HG02759 (cell line): ENCODE measurements at regions not wholly inside any gene's neighbourhood (a gene's known extent, or its start where the extent isn't known, plus 50 kb on each side); places are given as distances from the start of the nearest gene placed in this dataset.

Experiments
- ATAC-seq: cut with Tn5 transposase; IDR thresholded peaks from one replicate; pipeline ENCODE4 v1.9.1; 2021; ENCODE audit warnings: mild to moderate bottlenecking, moderate library complexity; ENCODE audit not compliant: unreplicated experiment

- ATAC-seq: no peak
These were observed 247.0 kb downstream of the CHD9NB start for GRCh38 chr16:52805559-52806168.

- ATAC-seq: no peak
These were observed 252.3 kb downstream of the CHD9NB start for GRCh38 chr16:52800432-52800831.

- ATAC-seq: no peak
These were observed 252.2 kb upstream of the TOX3 start for GRCh38 chr16:52799149-52799548.

DNA sequence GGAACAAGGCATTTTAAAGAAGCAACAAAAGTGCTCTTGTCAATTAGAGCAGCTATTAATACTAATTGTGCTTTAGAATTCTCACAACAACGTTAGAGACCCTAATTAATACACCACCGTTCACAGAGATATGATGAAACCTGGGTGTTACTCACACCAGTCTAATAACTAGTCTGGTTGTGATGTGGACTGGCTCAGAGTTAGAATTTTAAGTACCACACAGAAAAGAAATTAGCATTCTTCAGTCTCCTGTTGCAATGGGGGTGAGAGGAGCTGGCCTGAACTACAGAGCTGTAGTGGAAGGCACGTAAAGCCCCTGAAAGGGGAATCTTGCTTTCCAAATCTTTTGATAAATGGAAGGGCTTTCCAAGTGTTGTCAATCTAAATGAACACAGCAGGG is 240.8 kb upstream of the TOX3 start:
- ATAC-seq: no peak

GRCh38 chr16:52786091-52786490 is 239.1 kb upstream of the TOX3 start:
- ATAC-seq: no peak

DNA sequence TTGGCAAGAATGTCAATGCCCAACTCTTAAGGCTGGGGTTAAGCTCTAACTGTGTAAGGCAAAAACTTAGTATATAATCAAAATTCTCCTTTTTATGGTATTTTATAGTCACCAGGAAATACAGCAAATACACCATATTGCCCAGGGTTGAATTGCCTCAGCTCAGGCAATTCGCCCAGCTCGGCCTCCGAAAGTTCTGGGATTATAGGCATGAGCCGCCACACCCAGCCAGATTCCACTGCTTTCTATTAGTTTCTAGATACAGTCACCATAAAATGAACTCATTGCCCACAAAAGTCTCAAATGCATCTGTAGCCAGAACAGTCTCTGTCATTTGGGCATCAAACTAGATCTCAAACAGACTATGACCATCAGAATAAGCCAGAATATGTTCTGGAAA is 238.7 kb upstream of the TOX3 start:
- ATAC-seq: no peak

- ATAC-seq: no peak
These were observed 236.7 kb upstream of the TOX3 start for GRCh38 chr16:52783616-52784015.

GRCh38 chr16:52781005-52781630 is 234.2 kb upstream of the TOX3 start:
- no peak for ATAC-seq

GRCh38 chr16:52773026-52773425 is 226.1 kb upstream of the TOX3 start:
- ATAC-seq: no peak

DNA sequence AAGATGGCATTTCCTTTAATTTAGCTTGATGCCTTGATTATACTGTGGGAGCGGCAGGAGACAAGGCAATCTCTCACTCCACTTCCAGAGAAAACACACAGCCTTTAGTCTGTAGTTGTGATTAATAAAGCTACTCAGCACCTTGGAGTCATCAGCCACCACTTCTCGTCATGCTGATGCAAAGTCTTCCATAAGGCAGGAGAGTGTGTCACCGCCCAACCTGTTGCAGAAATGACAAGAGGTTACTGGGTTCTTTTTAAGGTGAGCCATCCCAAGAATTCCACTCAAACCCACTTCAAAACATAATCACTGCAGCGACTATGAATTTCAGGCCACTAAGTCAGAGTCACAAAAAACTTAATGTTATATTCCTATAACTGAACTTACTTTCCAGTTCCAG is 223.9 kb upstream of the TOX3 start:
- no peak for ATAC-seq

DNA sequence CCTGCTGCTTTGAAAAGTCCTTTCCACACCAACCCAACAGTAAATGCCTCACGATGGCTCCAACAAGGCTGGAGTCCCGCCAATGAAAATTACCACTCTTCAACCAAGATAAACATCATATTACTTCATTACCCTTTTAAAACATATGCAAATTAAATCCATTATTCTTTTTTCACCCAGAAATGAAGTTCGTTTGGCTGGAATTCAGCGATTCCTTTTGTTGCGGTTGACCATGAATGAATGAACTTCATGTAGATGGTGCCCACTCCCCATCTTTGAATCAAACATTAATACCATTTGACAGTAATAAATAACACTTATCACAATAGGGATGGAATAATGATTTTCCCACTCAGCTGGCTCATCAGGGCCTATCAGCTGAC is 211.5 kb upstream of the TOX3 start:
- no peak for ATAC-seq

- ATAC-seq: no peak
These were observed 211.0 kb upstream of the TOX3 start for GRCh38 chr16:52757746-52758472.

- no peak for ATAC-seq
These were observed 210.0 kb upstream of the TOX3 start for GRCh38 chr16:52756812-52757517.

DNA sequence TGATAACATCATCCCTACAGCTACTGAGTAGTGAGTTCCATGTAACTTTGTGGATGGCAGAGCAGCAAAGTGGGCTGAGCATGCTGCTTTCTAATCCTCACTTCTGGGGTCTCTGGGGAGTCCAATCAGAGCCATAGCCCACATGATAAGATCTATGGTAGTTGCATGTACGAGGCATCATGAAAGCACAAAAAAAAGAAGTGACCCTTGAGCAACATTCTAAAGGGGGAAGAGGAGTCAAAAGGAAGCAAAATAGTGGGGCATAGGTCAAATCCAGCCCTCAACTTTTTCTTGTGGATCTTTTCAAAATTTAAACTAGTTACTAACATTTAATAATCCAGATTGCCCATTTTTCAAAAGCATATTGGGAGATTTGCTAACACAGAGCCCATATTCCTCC is 208.5 kb upstream of the TOX3 start:
- no peak for ATAC-seq

DNA sequence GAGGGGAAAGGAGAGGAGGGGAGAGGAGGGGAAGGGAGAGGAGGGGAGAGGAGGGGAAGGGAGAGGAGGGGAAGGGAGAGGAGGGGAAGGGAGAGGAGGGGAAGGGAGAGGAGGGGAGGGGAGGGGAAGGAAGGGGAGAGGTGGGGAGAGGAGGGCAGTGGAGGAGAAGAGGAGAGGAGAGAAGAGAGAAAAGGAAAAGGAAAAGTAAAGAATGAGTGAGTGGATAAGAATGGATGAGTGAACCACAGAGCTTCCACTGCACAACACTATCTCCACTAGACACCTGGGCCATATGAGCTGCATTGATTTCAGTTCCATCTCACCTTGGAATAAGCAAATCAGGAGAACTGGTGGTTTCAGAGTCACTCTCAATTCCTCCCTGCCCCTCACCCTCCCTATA is 204.1 kb upstream of the TOX3 start:
- ATAC-seq: no peak

DNA sequence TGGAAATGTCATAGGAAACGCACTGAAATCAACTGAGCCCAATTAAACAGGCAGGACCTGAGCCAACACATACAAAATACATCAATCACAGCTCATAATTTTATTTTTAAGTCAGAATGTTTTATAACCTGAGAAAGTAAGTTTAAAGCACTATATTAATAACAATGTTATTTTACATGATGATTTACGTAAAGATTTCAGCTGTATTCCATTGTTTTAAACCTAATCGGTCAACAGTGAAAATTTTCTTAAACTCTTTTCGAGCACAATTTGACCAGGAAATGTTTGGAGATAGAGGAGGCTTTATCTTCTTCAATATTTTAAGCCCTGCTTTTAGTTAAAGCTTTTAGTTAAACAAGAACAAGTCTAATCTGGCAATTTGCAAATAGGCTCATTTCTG is 201.8 kb upstream of the TOX3 start:
- ATAC-seq: no peak

DNA sequence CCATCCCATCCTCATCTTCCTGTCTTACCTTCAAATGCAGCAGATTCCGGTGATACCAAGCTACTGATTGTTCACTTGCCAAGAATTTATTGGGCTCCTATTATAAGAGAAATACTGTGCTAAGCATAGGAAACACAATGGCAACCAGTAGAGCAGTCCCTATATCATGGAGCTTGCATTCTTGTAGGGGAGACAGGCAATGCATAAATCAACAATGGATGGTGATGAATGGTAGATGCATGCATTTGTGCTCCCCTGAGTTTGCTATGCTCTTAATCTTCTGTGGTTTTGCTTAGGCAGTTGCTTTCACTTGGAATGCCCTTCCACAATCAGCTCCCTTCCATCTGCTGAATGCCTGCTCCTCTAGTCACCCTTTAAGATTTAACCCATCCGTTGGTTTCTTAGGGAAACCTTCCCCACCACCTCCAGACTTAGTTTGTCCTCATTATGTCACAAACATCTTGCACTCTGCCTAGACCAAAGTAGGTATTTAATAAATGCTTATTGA is 200.2 kb upstream of the TOX3 start:
- no peak for ATAC-seq

DNA sequence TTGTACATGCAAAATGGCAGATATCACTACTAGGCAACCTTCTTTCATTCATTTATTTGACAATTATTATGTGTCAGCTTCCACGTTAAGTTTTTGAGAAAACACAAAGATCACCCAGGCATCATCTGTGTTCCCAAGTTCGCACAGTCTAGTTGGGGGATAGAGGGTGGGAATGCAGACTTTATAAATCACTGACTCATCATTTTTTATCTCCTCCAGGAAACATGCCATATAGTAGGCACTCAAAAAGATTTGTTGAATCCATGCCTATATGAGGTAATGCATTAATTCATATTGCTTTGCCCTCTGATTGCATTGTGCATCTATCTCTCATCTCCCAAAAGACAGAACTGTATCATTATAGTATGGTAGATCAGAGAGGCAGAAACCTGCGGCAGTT is 196.8 kb upstream of the TOX3 start:
- no peak for ATAC-seq

GRCh38 chr16:52742608-52743170 is 195.7 kb upstream of the TOX3 start:
- ATAC-seq: no peak

DNA sequence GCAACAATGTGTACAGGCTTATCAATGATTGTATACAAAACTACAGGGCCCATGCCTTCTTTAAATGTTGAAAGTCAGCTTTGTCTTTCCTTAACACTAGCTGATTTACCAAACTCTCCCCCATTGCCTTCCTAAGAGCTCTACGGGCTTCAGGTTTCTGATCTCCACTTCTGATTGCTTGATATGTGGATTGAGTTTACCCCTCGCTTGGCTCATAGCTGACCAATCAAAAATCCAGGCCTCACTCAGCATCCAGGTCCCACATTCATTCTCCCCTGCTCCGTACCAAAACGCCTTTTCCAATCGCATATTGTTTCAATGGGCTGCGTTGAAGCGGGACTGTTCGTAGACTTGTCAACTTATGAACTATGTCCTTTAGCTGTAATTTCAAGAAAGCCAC is 195.1 kb upstream of the TOX3 start:
- ATAC-seq: no peak

- no peak for ATAC-seq
These were observed 194.4 kb upstream of the TOX3 start for GRCh38 chr16:52741351-52741750.
